ENCODE measurements at regions not wholly inside any gene's neighbourhood (a gene's known extent, or its start where the extent isn't known, plus 50 kb on each side); places are given as distances from the start of the nearest gene placed in this dataset.

DNA sequence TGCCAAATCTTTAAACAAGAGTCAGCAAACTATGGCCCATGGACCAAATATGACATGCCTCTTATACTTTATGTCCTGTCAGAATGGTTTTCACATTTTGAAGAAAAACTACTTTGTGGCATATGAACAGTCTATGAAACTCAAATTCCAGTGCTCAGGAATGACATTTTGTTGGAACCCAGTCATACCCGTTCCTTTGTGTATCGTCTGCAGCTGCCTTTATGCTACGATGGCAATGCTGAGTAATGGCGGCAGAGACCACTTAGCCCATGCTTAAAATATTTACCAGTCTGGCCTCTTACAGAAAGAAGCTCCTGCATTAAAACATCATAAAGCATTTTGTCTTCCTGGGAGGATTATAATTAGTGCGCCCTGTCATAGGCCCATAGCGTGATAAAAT lies 140.5 kb upstream of the FHL2 start:
- ChIA-PET CTCF (interaction anchor here (1.1 to 1.5 kb wide), 4 partner anchors 13 to 195 kb away, joined by 3 to 10 read pairs (median 4); no protein-coding TSS in a partner anchor), POLR2A (no interaction called here)
- no peak overlapping the region for H3K4me2 ChIP-seq
- no peaks in the 10 kb centered on the region; the same call in 1 of the 2 replicates for H3K27me3 ChIP-seq (ENCODE audit: insufficient read depth)
- no peaks in the 10 kb centered on the region for H3K4me1 ChIP-seq (ENCODE audit: control insufficient read depth in 1 of 2, insufficient read depth in 2 of 2, low read depth in 1 of 2, low read length in 1 of 2)
- TF ChIP-seq SIN3A (IDR thresholded peaks at IDR 0.05; ENCODE audit: borderline replicate concordance, low read depth, low read length) = no peak
- TF ChIP-seq RXRA (IDR thresholded peaks at IDR 0.05; ENCODE audit: borderline replicate concordance, low read depth) = no peak
- no peak for TF ChIP-seq EP300 (IDR thresholded peaks at IDR 0.05; ENCODE audit: borderline replicate concordance in 1 of 2, low read depth in 1 of 2, low read length in 1 of 2)
- no peak for TF ChIP-seq POLR2AphosphoS5 (IDR thresholded peaks at IDR 0.05; ENCODE audit: low read depth, low read length)
- TF ChIP-seq NFIC (IDR thresholded peaks at IDR 0.05; ENCODE audit: borderline replicate concordance) = no peak
- no peak for TF ChIP-seq GABPA (IDR thresholded peaks at IDR 0.05; ENCODE audit: low read depth)
- TF ChIP-seq, protein P1, sequence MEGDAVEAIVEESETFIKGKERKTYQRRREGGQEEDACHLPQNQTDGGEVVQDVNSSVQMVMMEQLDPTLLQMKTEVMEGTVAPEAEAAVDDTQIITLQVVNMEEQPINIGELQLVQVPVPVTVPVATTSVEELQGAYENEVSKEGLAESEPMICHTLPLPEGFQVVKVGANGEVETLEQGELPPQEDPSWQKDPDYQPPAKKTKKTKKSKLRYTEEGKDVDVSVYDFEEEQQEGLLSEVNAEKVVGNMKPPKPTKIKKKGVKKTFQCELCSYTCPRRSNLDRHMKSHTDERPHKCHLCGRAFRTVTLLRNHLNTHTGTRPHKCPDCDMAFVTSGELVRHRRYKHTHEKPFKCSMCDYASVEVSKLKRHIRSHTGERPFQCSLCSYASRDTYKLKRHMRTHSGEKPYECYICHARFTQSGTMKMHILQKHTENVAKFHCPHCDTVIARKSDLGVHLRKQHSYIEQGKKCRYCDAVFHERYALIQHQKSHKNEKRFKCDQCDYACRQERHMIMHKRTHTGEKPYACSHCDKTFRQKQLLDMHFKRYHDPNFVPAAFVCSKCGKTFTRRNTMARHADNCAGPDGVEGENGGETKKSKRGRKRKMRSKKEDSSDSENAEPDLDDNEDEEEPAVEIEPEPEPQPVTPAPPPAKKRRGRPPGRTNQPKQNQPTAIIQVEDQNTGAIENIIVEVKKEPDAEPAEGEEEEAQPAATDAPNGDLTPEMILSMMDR (IDR thresholded peaks at IDR 0.05) = no peak
- TF ChIP-seq, protein P2, sequence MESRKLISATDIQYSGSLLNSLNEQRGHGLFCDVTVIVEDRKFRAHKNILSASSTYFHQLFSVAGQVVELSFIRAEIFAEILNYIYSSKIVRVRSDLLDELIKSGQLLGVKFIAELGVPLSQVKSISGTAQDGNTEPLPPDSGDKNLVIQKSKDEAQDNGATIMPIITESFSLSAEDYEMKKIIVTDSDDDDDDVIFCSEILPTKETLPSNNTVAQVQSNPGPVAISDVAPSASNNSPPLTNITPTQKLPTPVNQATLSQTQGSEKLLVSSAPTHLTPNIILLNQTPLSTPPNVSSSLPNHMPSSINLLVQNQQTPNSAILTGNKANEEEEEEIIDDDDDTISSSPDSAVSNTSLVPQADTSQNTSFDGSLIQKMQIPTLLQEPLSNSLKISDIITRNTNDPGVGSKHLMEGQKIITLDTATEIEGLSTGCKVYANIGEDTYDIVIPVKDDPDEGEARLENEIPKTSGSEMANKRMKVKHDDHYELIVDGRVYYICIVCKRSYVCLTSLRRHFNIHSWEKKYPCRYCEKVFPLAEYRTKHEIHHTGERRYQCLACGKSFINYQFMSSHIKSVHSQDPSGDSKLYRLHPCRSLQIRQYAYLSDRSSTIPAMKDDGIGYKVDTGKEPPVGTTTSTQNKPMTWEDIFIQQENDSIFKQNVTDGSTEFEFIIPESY (IDR thresholded peaks at IDR 0.05; ENCODE audit: borderline replicate concordance, low read depth) = no peak
- TF ChIP-seq MEF2A (IDR thresholded peaks at IDR 0.05; ENCODE audit: borderline replicate concordance, low read depth) = no peak
- TF ChIP-seq ELF1 (IDR thresholded peaks at IDR 0.05) = no peak
- TF ChIP-seq JUND (IDR thresholded peaks at IDR 0.05) = no peak
- TF ChIP-seq, protein P3, sequence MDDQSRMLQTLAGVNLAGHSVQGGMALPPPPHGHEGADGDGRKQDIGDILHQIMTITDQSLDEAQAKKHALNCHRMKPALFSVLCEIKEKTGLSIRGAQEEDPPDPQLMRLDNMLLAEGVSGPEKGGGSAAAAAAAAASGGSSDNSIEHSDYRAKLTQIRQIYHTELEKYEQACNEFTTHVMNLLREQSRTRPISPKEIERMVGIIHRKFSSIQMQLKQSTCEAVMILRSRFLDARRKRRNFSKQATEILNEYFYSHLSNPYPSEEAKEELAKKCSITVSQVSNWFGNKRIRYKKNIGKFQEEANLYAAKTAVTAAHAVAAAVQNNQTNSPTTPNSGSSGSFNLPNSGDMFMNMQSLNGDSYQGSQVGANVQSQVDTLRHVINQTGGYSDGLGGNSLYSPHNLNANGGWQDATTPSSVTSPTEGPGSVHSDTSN (IDR thresholded peaks at IDR 0.05) = no peak
- TF ChIP-seq RAD21 (IDR thresholded peaks at IDR 0.05; ENCODE audit: low read length) = no peak
- no peak for TF ChIP-seq TEAD4 (IDR thresholded peaks at IDR 0.05; ENCODE audit: borderline replicate concordance, insufficient read depth)
- no peak for TF ChIP-seq SMC3 (IDR thresholded peaks at IDR 0.05; ENCODE audit: low read depth, low read length)
- no peak for TF ChIP-seq NRF1 (IDR thresholded peaks at IDR 0.05; ENCODE audit: low read depth, low read length)
- TF ChIP-seq CHD2 (IDR thresholded peaks at IDR 0.05; ENCODE audit: low read length, partially characterized antibody) = no peak
- H3K36me3 ChIP-seq (replicated peaks in 1 of 2; ENCODE audit: control insufficient read depth in 1 of 2, insufficient read depth in 2 of 2, low read length in 1 of 2) = no peaks in the 10 kb centered on the region
- no peaks in the 10 kb centered on the region for H3F3A ChIP-seq (replicated peaks; ENCODE audit: insufficient read depth)
- no peaks in the 10 kb centered on the region for H3K9me2 ChIP-seq
- no peak overlapping the region for H3K9ac ChIP-seq
- DNase-seq = no peak
- 63% methylated on average over 6 of the region's 6 CpGs for WGBS (ENCODE audit: low lambda C conversion rate)
- H3K9me3 ChIP-seq = no peaks in the 10 kb centered on the region
- no peak overlapping the region for H2AFZ ChIP-seq (ENCODE audit: low read depth)
- H4K20me1 ChIP-seq (ENCODE audit: insufficient read depth) = no peaks in the 10 kb centered on the region
- H3K79me2 ChIP-seq (ENCODE audit: insufficient read depth) = no peaks in the 10 kb centered on the region
- H3K4me3 ChIP-seq (ENCODE audit: low read depth in 2 of 2, low read length in 1 of 2) = no peak overlapping the region
- H3K27ac ChIP-seq (ENCODE audit: low read depth in 2 of 2, low read length in 1 of 2) = no peak overlapping the region

All from SK-N-SH (cell line).